GM19351 (cell line): ENCODE measurements at regions not wholly inside any gene's neighbourhood (a gene's known extent, or its start where the extent isn't known, plus 50 kb on each side); places are given as distances from the start of the nearest gene placed in this dataset.
"Not testable (repeated sequence)": the region's sequence is repeated elsewhere in the genome, so short reads cannot be mapped to it uniquely, and the experiment has no call there.

ENCODE experiments used
- ATAC-seq: cut with Tn5 transposase; IDR thresholded peaks from one replicate; pipeline ENCODE4 v1.9.1; 2021; ENCODE audit warnings: mild to moderate bottlenecking, moderate library complexity; ENCODE audit not compliant: unreplicated experiment

- ATAC-seq, result not testable (repeated sequence)
Measured at GRCh38 chr4:9505341-9505740, 61.1 kb downstream of the DEFB131A start.

- ATAC-seq, result not testable (repeated sequence)
Measured at GRCh38 chr4:9506672-9507071, 62.5 kb downstream of the DEFB131A start.

- ATAC-seq, result not testable (repeated sequence)
Measured at GRCh38 chr4:9512941-9513340, 68.7 kb downstream of the DEFB131A start.

- ATAC-seq, result not testable (repeated sequence)
Measured at GRCh38 chr4:9519631-9520030, 75.4 kb downstream of the DEFB131A start.

- ATAC-seq, result not testable (repeated sequence)
Measured at GRCh38 chr4:9522903-9523302, 78.7 kb downstream of the DEFB131A start.

- not testable (repeated sequence) for ATAC-seq
Measured at GRCh38 chr4:9524406-9524805, 80.2 kb downstream of the DEFB131A start.

GRCh38 chr4:9532134-9532862 is 88.1 kb downstream of the DEFB131A start:
- ATAC-seq, result not testable (repeated sequence)

- ATAC-seq, result not testable (repeated sequence)
Measured at GRCh38 chr4:9532863-9533192, 88.6 kb downstream of the DEFB131A start.

GRCh38 chr4:9537101-9537500 is 92.9 kb downstream of the DEFB131A start:
- ATAC-seq, result not testable (repeated sequence)

GRCh38 chr4:9539939-9540520 is 95.8 kb downstream of the DEFB131A start:
- not testable (repeated sequence) for ATAC-seq

- ATAC-seq, result not testable (repeated sequence)
Measured at GRCh38 chr4:9541388-9541915, 97.2 kb downstream of the DEFB131A start.

GRCh38 chr4:9544851-9545250 is 100.6 kb downstream of the DEFB131A start:
- not testable (repeated sequence) for ATAC-seq

- ATAC-seq, result not testable (repeated sequence)
Measured at GRCh38 chr4:9547470-9547869, 103.3 kb downstream of the DEFB131A start.

GRCh38 chr4:9556076-9556475 is 111.9 kb downstream of the DEFB131A start:
- not testable (repeated sequence) for ATAC-seq

- not testable (repeated sequence) for ATAC-seq
Measured at GRCh38 chr4:9577869-9578268, 133.7 kb downstream of the DEFB131A start.

GRCh38 chr4:9582880-9583279 is 138.7 kb downstream of the DEFB131A start:
- ATAC-seq, result not testable (repeated sequence)

GRCh38 chr4:9592010-9592409 is 147.8 kb downstream of the DEFB131A start:
- no peak for ATAC-seq

- no peak for ATAC-seq
Measured at GRCh38 chr4:9594948-9595347, 150.7 kb downstream of the DEFB131A start.

- not testable (repeated sequence) for ATAC-seq
Measured at GRCh38 chr4:9595531-9595930, 151.3 kb downstream of the DEFB131A start.

GRCh38 chr4:9599266-9599665 is 155.1 kb downstream of the DEFB131A start:
- no peak for ATAC-seq

- ATAC-seq, result no peak
Measured at GRCh38 chr4:9600246-9600645, 156.0 kb downstream of the DEFB131A start.

- no peak for ATAC-seq
Measured at GRCh38 chr4:9602389-9602914, 158.2 kb downstream of the DEFB131A start.
